Activated naive CD4-positive, alpha-beta T cell treated with anti-CD3 and anti-CD28 coated beads, Interleukin-2, amount 50 U/mL, for 72 hours (primary cell): ENCODE measurements at regions not wholly inside any gene's neighbourhood (a gene's known extent, or its start where the extent isn't known, plus 50 kb on each side); places are given as distances from the start of the nearest gene placed in this dataset.
"Not testable (repeated sequence)": the region's sequence is repeated elsewhere in the genome, so short reads cannot be mapped to it uniquely, and the experiment has no call there.

Experiments used
- ATAC-seq, 2 donors: fragments of 150-1000 bp; cut with Tn5 transposase; 2 replicates each; pipeline ENCODE4 v1.10.0; 2021; ENCODE audit warnings: mild to moderate bottlenecking in 2 of 2, moderate library complexity in 2 of 2
- DNase-seq, 2 donors: peaks; one replicate each; pipeline ENCODE4 v3.0.0; 2021 to 2022; ENCODE audit warnings: low spot score in 2 of 2
- H3K27ac Mint-ChIP-seq, 2 donors: one replicate each; pipeline ENCODE4 v1.8.0; 2022; ENCODE audit warnings: mild to moderate bottlenecking in 2 of 2, mixed read lengths in 2 of 2
- H3K36me3 Mint-ChIP-seq, 2 donors: one replicate each; pipeline ENCODE4 v1.8.0; 2022; ENCODE audit warnings: mixed read lengths in 2 of 2
- H3K9me3 Mint-ChIP-seq, 2 donors: one replicate each; pipeline ENCODE4 v1.8.0; 2022; ENCODE audit warnings: mixed read lengths in 2 of 2

DNA sequence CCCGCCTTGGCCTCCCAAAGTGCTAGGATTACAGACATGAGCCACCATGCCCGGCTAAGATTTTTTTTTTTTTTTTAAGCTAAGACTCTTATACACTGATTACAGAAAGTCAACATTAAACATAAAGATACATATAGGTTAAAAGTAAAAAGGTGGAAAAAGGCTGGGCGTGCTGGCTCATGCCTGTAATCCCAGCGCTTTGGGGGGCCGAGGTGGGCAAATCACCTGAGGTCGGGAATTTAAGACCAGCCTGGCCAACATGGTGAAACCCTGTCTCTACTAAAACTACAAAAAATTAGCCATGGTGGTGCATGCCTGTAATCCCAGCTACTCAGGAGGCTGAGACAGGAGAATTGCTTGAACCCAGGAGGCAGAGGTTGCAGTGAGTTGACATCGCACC, 64.6 kb upstream of the RTL6 start:
- H3K9me3 Mint-ChIP-seq, DNase-seq, ATAC-seq, H3K36me3 Mint-ChIP-seq, H3K27ac Mint-ChIP-seq: not testable (repeated sequence)

DNA sequence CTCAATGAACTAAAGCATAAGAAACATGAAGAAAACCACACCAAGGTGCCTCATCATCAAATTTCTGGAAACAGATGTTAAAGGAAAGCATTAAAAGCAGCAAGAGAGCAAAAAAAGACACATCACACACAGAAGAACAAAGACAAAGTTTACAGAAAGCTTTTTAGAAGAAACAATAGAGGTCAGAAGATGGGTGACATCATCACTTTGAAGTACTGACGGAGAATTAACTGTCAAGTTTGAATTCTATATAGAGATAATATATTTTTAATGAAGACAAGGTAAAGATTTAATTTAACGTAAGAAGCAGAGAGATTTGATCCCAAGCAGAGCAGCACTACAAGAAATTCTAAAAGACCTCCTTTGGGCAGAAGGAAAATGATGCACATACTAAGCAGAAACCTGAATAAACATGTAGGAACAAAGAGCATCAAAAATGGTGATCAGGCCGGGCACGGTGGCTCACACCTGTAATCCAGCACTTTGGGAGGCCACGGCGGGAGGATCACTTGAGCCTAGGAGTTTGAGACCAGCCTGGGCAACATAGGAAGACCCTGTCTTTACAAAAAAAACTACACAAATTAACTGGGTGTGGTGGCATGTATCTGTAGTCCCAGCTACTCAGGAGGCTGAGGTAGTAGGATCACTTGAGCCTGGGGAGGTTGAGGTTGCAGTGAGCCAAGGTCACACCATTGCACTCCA, 63.3 kb upstream of the RTL6 start:
- no peak for ATAC-seq
- H3K27ac Mint-ChIP-seq = no peak overlapping the region
- H3K36me3 Mint-ChIP-seq = no peaks in the 10 kb centered on the region
- peak in 1 of 2 donors; percentile 9 for DNase-seq
- H3K9me3 Mint-ChIP-seq = no peaks in the 10 kb centered on the region

DNA sequence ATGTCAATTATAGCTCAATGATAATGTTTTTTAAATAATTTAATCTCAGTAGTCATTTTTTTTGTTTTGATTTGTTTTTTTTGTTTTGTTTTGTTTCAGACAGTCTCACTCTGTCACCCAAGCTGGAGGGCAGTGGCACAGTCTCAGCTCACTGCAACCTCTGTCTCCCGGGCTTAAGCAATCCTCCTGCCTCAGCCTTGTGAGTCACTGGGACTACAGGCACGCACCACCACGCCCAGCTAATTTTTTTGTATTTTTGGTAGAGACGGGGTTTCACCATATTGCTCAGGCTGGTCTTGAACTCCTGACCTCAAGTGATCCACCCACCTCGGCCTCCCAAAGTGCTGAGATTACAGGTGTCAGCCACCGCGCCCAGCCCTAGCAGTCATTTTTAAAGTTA, 60.6 kb upstream of the RTL6 start:
- not testable (repeated sequence) for H3K9me3 Mint-ChIP-seq, H3K27ac Mint-ChIP-seq, H3K36me3 Mint-ChIP-seq, ATAC-seq
- peak in 1 of 2 donors; percentile 21 for DNase-seq

DNA sequence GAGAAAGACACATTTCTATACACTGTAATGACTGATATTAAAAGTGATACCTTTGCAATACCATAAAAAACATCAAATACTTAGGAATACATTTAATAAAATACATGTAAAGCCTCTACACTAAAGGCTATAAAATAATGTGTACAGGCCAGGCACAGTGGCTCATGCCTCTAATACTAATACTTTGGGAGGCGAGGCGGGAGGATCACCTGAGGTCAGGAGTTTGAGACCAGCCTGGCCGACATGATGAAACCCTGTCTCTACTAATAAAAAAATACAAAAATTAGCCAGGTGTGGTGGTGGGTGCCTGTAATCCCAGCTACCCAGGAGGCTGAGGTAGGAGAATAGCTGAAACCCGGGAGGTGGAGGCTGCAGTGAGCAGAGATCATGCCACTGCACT, 59.8 kb upstream of the RTL6 start:
- not testable (repeated sequence) for ATAC-seq, H3K9me3 Mint-ChIP-seq, H3K36me3 Mint-ChIP-seq, H3K27ac Mint-ChIP-seq, DNase-seq

DNA sequence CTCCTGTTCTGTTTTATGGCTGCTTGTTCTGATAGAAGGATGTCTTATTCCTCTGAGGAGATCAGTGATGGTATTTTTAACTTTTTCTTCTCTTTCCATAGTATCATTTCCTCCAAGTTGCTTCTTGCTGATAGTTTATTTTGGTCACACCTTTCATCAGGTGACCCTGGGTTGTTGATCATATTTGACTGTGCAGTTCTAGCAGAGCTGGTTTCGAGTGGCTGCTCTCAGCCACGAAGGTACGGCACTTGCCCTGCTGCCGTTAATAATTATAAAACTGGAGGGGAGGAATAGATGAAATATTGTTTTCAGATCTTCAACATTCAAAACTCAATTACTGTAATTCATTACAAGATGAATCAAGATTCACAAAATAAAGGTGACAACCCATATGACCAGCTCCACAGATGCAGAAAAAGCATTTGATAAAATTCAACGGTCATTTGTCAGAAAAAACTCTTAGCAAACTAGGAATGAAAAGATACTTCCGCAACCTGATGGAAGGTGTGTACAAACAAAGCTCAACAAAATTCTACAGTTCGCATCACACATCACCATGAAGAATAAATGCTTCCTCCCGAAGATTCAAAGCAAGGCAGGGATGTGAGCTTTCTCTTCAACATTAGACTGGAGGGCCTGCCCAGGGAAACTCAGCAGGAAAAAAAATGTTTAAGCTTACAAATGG, 59.2 kb upstream of the RTL6 start:
- Mint-ChIP-seq H3K9me3 (no peaks in the 10 kb centered on the region), H3K27ac (no peak overlapping the region), H3K36me3 (no peaks in the 10 kb centered on the region)
- no peak for ATAC-seq
- no peak for DNase-seq

DNA sequence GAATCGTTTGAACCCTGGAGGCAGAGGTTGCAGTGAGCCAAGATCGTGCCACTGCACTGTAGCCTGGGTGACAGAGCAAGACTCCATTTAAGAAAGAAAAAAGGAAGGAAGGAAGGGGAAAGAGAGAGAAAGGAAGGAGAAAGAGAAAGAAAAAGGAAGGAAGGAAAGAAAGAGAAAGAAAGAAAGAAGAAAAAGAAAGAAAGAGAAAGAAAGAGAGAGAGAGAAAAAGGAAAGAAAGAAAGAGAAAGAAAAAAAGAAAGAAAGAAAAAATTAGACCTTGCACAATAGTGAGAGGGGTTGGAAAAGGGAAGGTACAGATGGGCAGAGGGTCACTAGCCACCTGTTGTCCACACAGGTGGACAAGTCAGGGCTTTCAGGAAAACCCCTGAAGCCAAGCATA, 57.6 kb upstream of the RTL6 start:
- H3K9me3 Mint-ChIP-seq = no peaks in the 10 kb centered on the region
- no peak for DNase-seq
- H3K36me3 Mint-ChIP-seq = no peaks in the 10 kb centered on the region
- ATAC-seq = no peak
- no peak overlapping the region for H3K27ac Mint-ChIP-seq

DNA sequence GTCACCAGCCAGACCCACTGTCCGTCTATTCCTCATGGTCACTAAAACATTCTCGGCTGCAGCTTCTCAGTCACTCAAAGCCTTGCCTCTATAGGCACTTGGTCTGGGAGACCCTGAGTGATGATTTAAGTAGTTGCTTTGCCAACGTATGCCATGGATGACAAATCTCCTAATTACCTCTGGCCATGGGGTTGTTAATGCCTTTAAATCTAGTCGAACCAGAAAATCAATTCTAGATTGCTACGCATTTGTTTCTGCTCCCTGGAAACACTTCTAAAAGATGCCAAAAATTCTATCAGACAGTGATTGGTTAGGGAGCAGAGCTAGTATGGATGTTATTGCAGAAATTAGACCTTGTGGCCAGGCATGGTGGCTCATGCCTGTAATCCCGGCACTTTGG, 57.0 kb upstream of the RTL6 start:
- H3K27ac Mint-ChIP-seq = no peak overlapping the region
- no peaks in the 10 kb centered on the region for H3K36me3 Mint-ChIP-seq
- no peak for DNase-seq
- H3K9me3 Mint-ChIP-seq = no peaks in the 10 kb centered on the region
- ATAC-seq = no peak

DNA sequence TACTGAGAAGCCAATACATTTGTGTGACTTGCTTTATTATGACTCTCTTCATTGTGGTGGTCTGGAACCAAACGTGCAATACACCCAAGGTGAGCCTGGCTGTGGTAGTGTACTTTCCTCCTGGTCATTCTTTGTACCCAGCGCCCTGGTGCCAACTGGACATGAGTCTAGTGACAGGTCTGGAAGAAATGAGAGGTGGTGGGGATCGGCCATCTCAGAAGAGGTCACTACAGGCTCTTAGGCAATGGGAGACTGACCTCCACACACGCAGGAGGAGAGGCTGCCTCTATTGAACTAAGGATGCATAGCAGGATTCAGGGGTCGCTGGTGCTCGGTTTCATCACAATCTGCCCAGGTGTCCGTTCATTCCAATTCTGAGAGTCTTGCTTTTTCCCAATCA, 56.4 kb upstream of the RTL6 start:
- Mint-ChIP-seq H3K27ac (no peak overlapping the region), H3K9me3 (no peaks in the 10 kb centered on the region), H3K36me3 (no peaks in the 10 kb centered on the region)
- ATAC-seq (no peak), DNase-seq (peak in 1 of 2 donors; percentile 23)

DNA sequence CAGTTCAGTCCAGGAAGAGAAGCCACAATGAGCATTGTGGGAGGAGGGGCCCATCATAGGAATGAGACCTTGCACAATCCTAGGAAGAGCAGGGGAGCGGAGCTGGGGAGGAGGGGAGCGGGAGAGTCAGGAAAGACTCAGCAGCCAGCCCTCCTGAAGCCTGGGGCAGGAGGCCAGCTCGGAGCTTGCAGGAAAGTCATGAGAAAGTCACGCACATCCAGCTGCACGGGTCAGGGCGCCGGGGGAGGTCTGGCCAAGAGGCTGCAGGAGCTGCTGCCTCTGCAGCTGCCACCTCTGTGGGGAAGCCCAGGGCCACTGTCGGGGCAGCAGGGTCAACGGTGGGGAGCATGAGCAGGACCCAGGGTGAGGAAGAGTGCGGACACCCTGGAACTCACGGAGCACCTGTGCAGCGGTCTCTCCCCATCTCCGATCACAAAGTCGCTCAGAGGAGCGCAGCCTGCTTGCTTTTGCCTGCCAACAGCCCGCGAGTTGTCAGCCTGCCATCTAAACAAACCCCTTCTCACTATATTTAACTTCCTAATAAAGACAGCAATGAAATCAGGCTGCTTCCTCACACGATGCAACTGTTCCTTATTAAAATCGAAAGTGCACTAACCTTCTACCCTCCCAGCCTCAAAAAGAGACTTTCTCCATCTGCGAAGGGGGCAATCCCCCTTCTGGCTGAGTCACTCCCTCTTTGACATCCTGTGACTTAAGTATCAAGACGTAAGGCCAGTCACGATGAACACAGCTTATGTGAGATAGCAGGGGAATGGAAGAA, 52.9 kb upstream of the RTL6 start:
- DNase-seq = peak; percentile 24 to 53
- Mint-ChIP-seq H3K9me3 (no peaks in the 10 kb centered on the region), H3K36me3 (no peaks in the 10 kb centered on the region), H3K27ac (peak overlapping the region; percentile 51 to 63)
- ATAC-seq = peak; percentile 98 to 99

DNA sequence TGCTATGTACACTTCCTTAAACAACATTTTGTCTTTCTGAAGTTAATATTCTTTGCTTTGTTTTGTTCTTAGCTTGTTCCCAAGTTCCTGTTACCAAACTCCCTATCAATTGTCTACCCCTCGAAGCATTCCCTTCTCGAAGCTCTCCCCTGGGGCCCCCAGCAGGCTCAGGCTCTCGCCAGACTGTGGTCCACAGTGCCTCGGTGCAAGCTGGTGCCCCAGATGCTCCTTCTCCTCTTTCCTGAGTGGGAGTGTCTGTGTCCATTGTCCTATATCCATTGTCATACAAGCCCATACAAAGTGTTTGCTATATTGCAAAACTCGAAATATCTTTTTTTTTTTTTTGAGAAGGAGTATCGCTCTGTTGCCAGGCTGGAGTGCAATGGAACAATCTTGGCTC, 51.7 kb upstream of the RTL6 start:
- no peak overlapping the region for H3K27ac Mint-ChIP-seq
- ATAC-seq (no peak), DNase-seq (peak in 1 of 2 donors; percentile 28)

DNA sequence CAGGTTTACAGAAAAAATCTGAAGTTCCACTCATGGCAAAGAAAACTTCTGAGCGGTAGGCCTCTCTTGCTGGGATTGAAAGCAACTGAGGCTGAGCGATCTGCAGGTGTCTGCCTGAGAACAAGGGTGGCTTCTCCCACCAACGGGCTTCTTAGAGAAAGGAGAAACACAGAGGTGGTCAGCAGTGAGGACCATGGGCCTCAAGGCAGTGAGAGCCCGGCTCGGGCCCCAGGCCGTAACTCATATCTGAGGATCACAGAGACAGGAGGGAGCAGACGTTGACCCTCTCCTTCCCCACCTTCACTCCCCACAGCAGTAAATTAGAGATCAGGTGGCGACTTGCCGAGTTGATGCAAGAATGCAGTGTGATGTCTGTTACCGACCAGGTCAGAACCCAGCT, 50.9 kb upstream of the RTL6 start:
- ATAC-seq = no peak
- Mint-ChIP-seq H3K9me3 (no peaks in the 10 kb centered on the region), H3K36me3 (no peaks in the 10 kb centered on the region), H3K27ac (no peak overlapping the region)
- DNase-seq = peak in 1 of 2 donors; percentile 21

More for the DNA sequence above, 51.7 kb upstream of the RTL6 start:
- Mint-ChIP-seq H3K36me3 (no peaks in the 10 kb centered on the region), H3K9me3 (no peaks in the 10 kb centered on the region)
